ENCODE measurements at regions not wholly inside any gene's neighbourhood (a gene's known extent, or its start where the extent isn't known, plus 50 kb on each side); places are given as distances from the start of the nearest gene placed in this dataset.

GRCh38 chr4:160864253-160864652 lies 1299.5 kb downstream of the FSTL5 start:
- TF ChIP-seq, protein P1, sequence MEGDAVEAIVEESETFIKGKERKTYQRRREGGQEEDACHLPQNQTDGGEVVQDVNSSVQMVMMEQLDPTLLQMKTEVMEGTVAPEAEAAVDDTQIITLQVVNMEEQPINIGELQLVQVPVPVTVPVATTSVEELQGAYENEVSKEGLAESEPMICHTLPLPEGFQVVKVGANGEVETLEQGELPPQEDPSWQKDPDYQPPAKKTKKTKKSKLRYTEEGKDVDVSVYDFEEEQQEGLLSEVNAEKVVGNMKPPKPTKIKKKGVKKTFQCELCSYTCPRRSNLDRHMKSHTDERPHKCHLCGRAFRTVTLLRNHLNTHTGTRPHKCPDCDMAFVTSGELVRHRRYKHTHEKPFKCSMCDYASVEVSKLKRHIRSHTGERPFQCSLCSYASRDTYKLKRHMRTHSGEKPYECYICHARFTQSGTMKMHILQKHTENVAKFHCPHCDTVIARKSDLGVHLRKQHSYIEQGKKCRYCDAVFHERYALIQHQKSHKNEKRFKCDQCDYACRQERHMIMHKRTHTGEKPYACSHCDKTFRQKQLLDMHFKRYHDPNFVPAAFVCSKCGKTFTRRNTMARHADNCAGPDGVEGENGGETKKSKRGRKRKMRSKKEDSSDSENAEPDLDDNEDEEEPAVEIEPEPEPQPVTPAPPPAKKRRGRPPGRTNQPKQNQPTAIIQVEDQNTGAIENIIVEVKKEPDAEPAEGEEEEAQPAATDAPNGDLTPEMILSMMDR (IDR thresholded peaks at IDR 0.05; ENCODE audit: low read length) = no peak
- TF ChIP-seq EZH2phosphoT487 (IDR thresholded peaks at IDR 0.05; ENCODE audit: low read length) = no peak

Measured in MM.1S (cell line).